ENCODE measurements at regions not wholly inside any gene's neighbourhood (a gene's known extent, or its start where the extent isn't known, plus 50 kb on each side); places are given as distances from the start of the nearest gene placed in this dataset.

GRCh38 chr2:234345921-234346320, 151.0 kb downstream of the ARL4C start:
- no peak overlapping the region for H3K4me3 ChIP-seq
- no peaks in the 10 kb centered on the region for H3K36me3 ChIP-seq (replicated peaks in 1 of 2)
- DNase-seq: no peak
- H3K4me1 ChIP-seq (replicated peaks in 1 of 2): no peaks in the 10 kb centered on the region
- H3K9me3 ChIP-seq (replicated peaks in 1 of 3): no peaks in the 10 kb centered on the region
- H3K27me3 ChIP-seq: no peaks in the 10 kb centered on the region
- intact Hi-C loops (cut with DNase I): no loop called here
- TF ChIP-seq CTCF (IDR thresholded peaks at IDR 0.05) (no peak), POLR2A (IDR thresholded peaks at IDR 0.05) (no peak)
- no peak overlapping the region for H3K27ac ChIP-seq
- 81 to 90% (median 83%) methylated on average over 5 of the region's 5 CpGs for WGBS, 4 donors

GRCh38 chr2:234344012-234344411, 152.9 kb downstream of the ARL4C start:
- H3K27ac ChIP-seq: no peak overlapping the region
- no peaks in the 10 kb centered on the region for H3K27me3 ChIP-seq
- intact Hi-C loops (cut with DNase I): no loop called here
- no peak overlapping the region for H3K4me3 ChIP-seq
- H3K36me3 ChIP-seq (replicated peaks in 1 of 2): no peaks in the 10 kb centered on the region
- DNase-seq: no peak
- 68 to 81% (median 74%) methylated on average over 1 to 2 of the region's 2 CpGs for WGBS, 4 donors
- H3K4me1 ChIP-seq (replicated peaks in 1 of 2): no peaks in the 10 kb centered on the region
- TF ChIP-seq POLR2A (IDR thresholded peaks at IDR 0.05): no peak
- TF ChIP-seq CTCF (IDR thresholded peaks at IDR 0.05): no peak
- no peaks in the 10 kb centered on the region for H3K9me3 ChIP-seq (replicated peaks in 1 of 3)

GRCh38 chr2:234343372-234343771, 153.5 kb downstream of the ARL4C start:
- no peaks in the 10 kb centered on the region for H3K36me3 ChIP-seq (replicated peaks in 1 of 2)
- DNase-seq: no peak
- H3K27ac ChIP-seq: no peak overlapping the region
- H3K4me1 ChIP-seq (replicated peaks in 1 of 2): no peaks in the 10 kb centered on the region
- no peaks in the 10 kb centered on the region for H3K27me3 ChIP-seq
- no peaks in the 10 kb centered on the region for H3K9me3 ChIP-seq (replicated peaks in 1 of 3)
- H3K4me3 ChIP-seq: no peak overlapping the region
- intact Hi-C loops (cut with DNase I): no loop called here
- TF ChIP-seq CTCF (IDR thresholded peaks at IDR 0.05) (no peak), POLR2A (IDR thresholded peaks at IDR 0.05) (no peak)
- 87 to 91% (median 90%) methylated on average over 1 of the region's 1 CpG for WGBS, 4 donors

GRCh38 chr2:234341306-234341985, 155.4 kb downstream of the ARL4C start:
- H3K9me3 ChIP-seq (replicated peaks in 1 of 3): no peaks in the 10 kb centered on the region
- WGBS, 4 donors: 87 to 90% (median 88%) methylated on average over 10 to 11 of the region's 11 CpGs
- DNase-seq: no peak
- H3K4me1 ChIP-seq (replicated peaks in 1 of 2): no peaks in the 10 kb centered on the region
- intact Hi-C loops (cut with DNase I): no loop called here
- H3K36me3 ChIP-seq (replicated peaks in 1 of 2): no peaks in the 10 kb centered on the region
- TF ChIP-seq CTCF (IDR thresholded peaks at IDR 0.05): no peak
- TF ChIP-seq POLR2A (IDR thresholded peaks at IDR 0.05): no peak
- no peak overlapping the region for H3K27ac ChIP-seq
- no peaks in the 10 kb centered on the region for H3K27me3 ChIP-seq
- no peak overlapping the region for H3K4me3 ChIP-seq
